ENCODE measurements at regions not wholly inside any gene's neighbourhood (a gene's known extent, or its start where the extent isn't known, plus 50 kb on each side); places are given as distances from the start of the nearest gene placed in this dataset.

- H3K4me2 ChIP-seq (replicated peaks; ENCODE audit: extremely low read depth, low read length, poor library complexity, severe bottlenecking), result no peak overlapping the region
- H3K79me2 ChIP-seq (ENCODE audit: insufficient read depth, low read length), result no peaks in the 10 kb centered on the region
- no peaks in the 10 kb centered on the region for H4K20me1 ChIP-seq (ENCODE audit: insufficient read depth, low read length)
- H2AFZ ChIP-seq (ENCODE audit: insufficient read depth, low read depth, low read length, poor library complexity, severe bottlenecking), result no peak overlapping the region
- H3K4me3 ChIP-seq (replicated peaks in 1 of 3; ENCODE audit: low read depth in 2 of 3, low read length in 3 of 3), result no peak overlapping the region
- no peak for DNase-seq
- Mint-ChIP-seq H3K4me3 (no peak overlapping the region), H3K9me3 (peaks cover 0 to 7% (median 4%) of the 10 kb centered on the region in 7 donors), H3K27ac (no peak overlapping the region), H3K27me3 (ENCODE audit: low read depth in 3 of 3) (peaks cover 0 to 2% (median 1%) of the 10 kb centered on the region in 3 donors), H3K4me1 (no peaks in the 10 kb centered on the region), H3K36me3 (no peaks in the 10 kb centered on the region)
- no peak overlapping the region for H3K27ac ChIP-seq (ENCODE audit: low read depth in 1 of 2, low read length in 2 of 2)
- no peak overlapping the region for H3K9ac ChIP-seq (ENCODE audit: insufficient read depth, low read length, poor library complexity, severe bottlenecking)
- TF ChIP-seq CTCF (IDR thresholded peaks at IDR 0.05), result no peak
- no peaks in the 10 kb centered on the region for H3K27me3 ChIP-seq (ENCODE audit: control insufficient read depth in 2 of 2, insufficient read depth in 2 of 2, low read length in 2 of 2)
- H3K4me1 ChIP-seq (ENCODE audit: control insufficient read depth in 1 of 2, insufficient read depth in 2 of 2, low read length in 2 of 2), result no peaks in the 10 kb centered on the region
- intact Hi-C loops (cut with micrococcal nuclease), result no loop called here
- no peaks in the 10 kb centered on the region for H3K36me3 ChIP-seq (replicated peaks in 1 of 2; ENCODE audit: control insufficient read depth in 1 of 2, insufficient read depth in 2 of 2, low read length in 2 of 2)
- H3K9me3 ChIP-seq (replicated peaks in 1 of 2; ENCODE audit: control insufficient read depth in 1 of 2, insufficient read depth in 1 of 2, low read length in 2 of 2), result peaks cover 0 to 8% of the 10 kb centered on the region in 2 donors
Measured at GRCh38 chr9:119898316-119898715, 529.1 kb upstream of the BRINP1 start.

GRCh38 chr9:119884438-119884837 is 515.2 kb upstream of the BRINP1 start:
- no peak for TF ChIP-seq CTCF (IDR thresholded peaks at IDR 0.05)
- Histone ChIP-seq H3K79me2 (ENCODE audit: insufficient read depth, low read length) (no peaks in the 10 kb centered on the region), H3K36me3 (replicated peaks in 1 of 2; ENCODE audit: control insufficient read depth in 1 of 2, insufficient read depth in 2 of 2, low read length in 2 of 2) (no peaks in the 10 kb centered on the region), H3K27ac (ENCODE audit: low read depth in 1 of 2, low read length in 2 of 2) (no peak overlapping the region), H3K4me1 (ENCODE audit: control insufficient read depth in 1 of 2, insufficient read depth in 2 of 2, low read length in 2 of 2) (no peaks in the 10 kb centered on the region), H3K27me3 (ENCODE audit: control insufficient read depth in 2 of 2, insufficient read depth in 2 of 2, low read length in 2 of 2) (no peaks in the 10 kb centered on the region), H3K9ac (ENCODE audit: insufficient read depth, low read length, poor library complexity, severe bottlenecking) (no peak overlapping the region), H3K4me3 (replicated peaks in 1 of 3; ENCODE audit: low read depth in 2 of 3, low read length in 3 of 3) (no peak overlapping the region), H3K4me2 (replicated peaks; ENCODE audit: extremely low read depth, low read length, poor library complexity, severe bottlenecking) (no peak overlapping the region), H4K20me1 (ENCODE audit: insufficient read depth, low read length) (no peaks in the 10 kb centered on the region), H3K9me3 (replicated peaks in 1 of 2; ENCODE audit: control insufficient read depth in 1 of 2, insufficient read depth in 1 of 2, low read length in 2 of 2) (no peaks in the 10 kb centered on the region), H2AFZ (ENCODE audit: insufficient read depth, low read depth, low read length, poor library complexity, severe bottlenecking) (no peak overlapping the region)
- no peak overlapping the region for H3K27ac Mint-ChIP-seq
- no peak for DNase-seq
- H3K36me3 Mint-ChIP-seq, result no peaks in the 10 kb centered on the region
- peaks cover 0 to 5% (median 0%) of the 10 kb centered on the region in 7 donors for H3K9me3 Mint-ChIP-seq
- no peaks in the 10 kb centered on the region for H3K4me1 Mint-ChIP-seq
- H3K4me3 Mint-ChIP-seq, result no peak overlapping the region
- 80% methylated on average over 1 of the region's 2 CpGs for WGBS (ENCODE audit: insufficient coverage)
- intact Hi-C loops (cut with micrococcal nuclease), result no loop called here
- no peaks in the 10 kb centered on the region for H3K27me3 Mint-ChIP-seq (ENCODE audit: low read depth in 3 of 3)

Data from CD14-positive monocyte (primary cell).